SK-N-MC (cell line): ENCODE measurements at regions not wholly inside any gene's neighbourhood (a gene's known extent, or its start where the extent isn't known, plus 50 kb on each side); places are given as distances from the start of the nearest gene placed in this dataset.

Experiments used
- DNase-seq: peaks from one replicate; pipeline ENCODE4 v3.0.0-alpha.2; 2011; ENCODE audit warnings: low read depth, low spot score
- H3K27ac ChIP-seq: fragments of 200-600 bp; sonication (generic); 2 replicates; pipeline ENCODE4 v1.5.1; 2016; ENCODE audit warnings: mixed run types
- H3K36me3 ChIP-seq: fragments of 200-600 bp; sonication (generic); 2 replicates; pipeline ENCODE4 v1.6.1; 2017; ENCODE audit warnings: antibody characterized with exemption, low read length, mixed read lengths; ENCODE audit not compliant: insufficient read depth
- H3K4me3 ChIP-seq: fragments of 200-600 bp; sonication (generic); 2 replicates; pipeline ENCODE4 v1.5.1; 2016
- H3K9ac ChIP-seq: fragments of 200-600 bp; sonication (generic); 2 replicates; pipeline ENCODE4 v1.8.0; 2017; ENCODE audit warnings: mixed run types, mixed read lengths; ENCODE audit not compliant: insufficient read length
- H3K9me3 ChIP-seq: fragments of 200-600 bp; sonication (generic); 2 replicates; pipeline ENCODE4 v1.6.1; 2017; ENCODE audit warnings: low read depth, mild to moderate bottlenecking, antibody characterized with exemption, low read length, moderate library complexity, mixed read lengths
- EZH2 ChIP-seq: fragments of 200-600 bp; sonication (generic); IDR thresholded peaks from one replicate; pipeline ENCODE4 v1.6.1; 2017; ENCODE audit warnings: antibody characterized with exemption
- FOXP2 ChIP-seq: optimal IDR thresholded peaks from 2 replicates; pipeline ENCODE3; 2011; ENCODE audit warnings: mild to moderate bottlenecking, moderate library complexity; ENCODE audit not compliant: insufficient read depth; ENCODE audit errors: extremely low read length, control extremely low read depth
- POLR2AphosphoS5 ChIP-seq: IDR thresholded peaks from 2 replicates; pipeline ENCODE4 v1.6.1; 2012; ENCODE audit warnings: mild to moderate bottlenecking, low read depth, low read length, borderline replicate concordance

DNA sequence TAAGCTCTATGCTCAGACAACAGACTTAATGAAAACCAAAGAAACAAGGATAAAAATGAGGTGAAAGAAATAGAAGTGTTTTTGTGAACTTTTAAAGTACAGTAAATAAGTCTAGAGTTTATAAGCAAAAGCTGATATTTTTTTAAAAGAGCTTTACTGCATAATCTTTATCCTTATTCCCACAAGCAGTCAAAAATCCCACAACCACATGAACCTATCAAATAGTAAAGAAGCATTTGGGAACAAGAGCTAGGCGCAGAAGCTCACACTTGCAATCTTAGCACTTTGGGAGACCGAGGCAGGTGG, 103.8 kb upstream of the TJP1 start:
- H3K27ac ChIP-seq, result no peak overlapping the region
- no peak for DNase-seq
- no peak for TF ChIP-seq POLR2AphosphoS5
- TF ChIP-seq FOXP2, result no peak
- TF ChIP-seq EZH2, result no peak

DNA sequence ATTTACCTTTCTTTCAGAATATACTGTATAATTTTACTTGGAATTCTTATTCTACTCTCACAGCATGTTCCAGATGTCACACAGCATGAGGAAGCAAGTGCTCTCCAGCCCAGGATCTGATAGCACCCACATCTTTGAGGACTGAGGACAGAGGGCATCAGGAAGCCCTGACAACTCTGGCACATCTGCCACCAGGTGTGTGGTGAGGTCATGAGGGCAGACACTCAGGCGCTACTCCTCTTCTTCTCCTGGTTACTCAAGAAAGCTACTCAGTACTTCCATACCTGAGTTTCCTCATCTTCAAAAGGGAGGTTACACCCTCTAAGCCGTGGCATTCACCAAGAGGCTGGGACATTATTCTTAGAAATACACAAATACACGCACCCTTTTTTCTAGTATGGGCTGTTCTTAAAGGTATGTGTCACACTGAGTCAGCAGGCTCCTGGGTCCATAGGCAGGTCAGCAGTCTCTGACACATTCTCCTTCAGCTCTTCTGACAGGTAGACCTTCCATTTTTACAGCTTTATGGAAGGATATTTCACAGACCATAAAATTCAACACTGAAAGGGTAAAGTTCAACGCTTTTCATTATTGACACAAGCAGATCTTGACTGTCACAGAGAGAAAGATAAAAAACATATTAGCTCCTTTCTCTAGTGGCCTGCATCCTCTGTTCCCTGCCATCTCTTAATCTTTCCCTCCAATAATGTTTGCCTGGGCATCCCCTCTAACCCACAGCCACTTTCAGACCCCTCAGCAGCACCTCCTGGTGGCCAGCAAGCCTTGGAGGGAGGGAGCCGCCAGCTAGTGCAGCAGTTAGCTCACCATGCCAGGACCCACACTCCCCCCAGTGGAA, 103.2 kb upstream of the TJP1 start:
- no peak overlapping the region for H3K9ac ChIP-seq
- H3K27ac ChIP-seq, result no peak overlapping the region
- no peak for DNase-seq
- no peaks in the 10 kb centered on the region for H3K9me3 ChIP-seq
- no peaks in the 10 kb centered on the region for H3K36me3 ChIP-seq
- no peak overlapping the region for H3K4me3 ChIP-seq
- no peak for TF ChIP-seq POLR2AphosphoS5
- TF ChIP-seq FOXP2, result no peak
- TF ChIP-seq EZH2, result no peak

More for the DNA sequence above, 103.8 kb upstream of the TJP1 start:
- Histone ChIP-seq H3K4me3 (no peak overlapping the region), H3K9me3 (no peaks in the 10 kb centered on the region), H3K9ac (no peak overlapping the region), H3K36me3 (no peaks in the 10 kb centered on the region)

DNA sequence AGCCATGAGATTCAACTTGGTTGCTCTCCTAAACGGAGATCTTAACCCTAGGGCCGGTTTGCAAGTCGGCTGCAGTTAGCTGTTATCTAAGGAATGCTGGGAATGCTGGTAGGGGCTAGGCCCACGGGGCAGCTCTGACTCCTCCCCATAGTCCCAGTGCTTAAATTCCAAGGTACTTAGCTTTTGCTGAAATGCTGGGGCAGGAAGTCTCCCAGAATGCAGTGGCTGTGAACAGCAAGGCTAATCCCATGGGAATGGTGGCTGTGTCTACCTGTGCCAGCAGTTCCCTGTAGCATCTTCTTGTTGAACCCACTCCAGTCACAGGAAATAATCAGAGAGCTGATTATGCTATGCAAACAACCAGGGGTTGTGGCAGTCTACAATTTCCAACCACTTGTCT, 102.5 kb upstream of the TJP1 start:
- Histone ChIP-seq H3K9me3 (no peaks in the 10 kb centered on the region), H3K9ac (no peak overlapping the region), H3K36me3 (no peaks in the 10 kb centered on the region), H3K27ac (no peak overlapping the region), H3K4me3 (no peak overlapping the region)
- DNase-seq, result no peak
- TF ChIP-seq FOXP2 (no peak), POLR2AphosphoS5 (no peak), EZH2 (no peak)

GRCh38 chr15:29922191-29922590, 99.9 kb upstream of the TJP1 start:
- H3K4me3 ChIP-seq, result no peak overlapping the region
- no peak for DNase-seq
- H3K9me3 ChIP-seq, result no peaks in the 10 kb centered on the region
- TF ChIP-seq EZH2, result no peak
- TF ChIP-seq FOXP2, result no peak
- no peak for TF ChIP-seq POLR2AphosphoS5
- no peak overlapping the region for H3K27ac ChIP-seq
- no peak overlapping the region for H3K9ac ChIP-seq
- H3K36me3 ChIP-seq, result no peaks in the 10 kb centered on the region

DNA sequence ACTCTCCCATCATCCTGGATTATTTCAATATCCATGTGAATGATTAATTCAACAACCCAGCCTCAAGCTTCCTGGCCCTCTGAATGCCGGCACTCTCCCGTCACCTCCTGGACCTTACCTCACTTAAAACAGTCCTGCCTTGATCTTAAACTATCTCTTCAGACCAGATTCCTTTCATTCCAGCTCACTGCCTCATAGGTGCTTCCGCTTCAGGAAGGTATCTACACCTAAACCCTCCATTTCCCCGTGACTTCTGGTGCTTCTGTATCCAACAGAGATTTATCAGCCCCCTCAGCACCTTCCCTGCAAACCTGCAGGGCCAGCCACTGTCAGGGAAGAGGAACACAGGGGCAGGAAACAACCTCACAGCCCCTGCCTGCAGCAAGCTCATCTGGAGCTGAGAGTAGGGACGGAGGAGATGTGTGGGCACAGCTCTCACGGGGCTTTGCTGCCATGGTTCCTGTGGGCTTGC, 98.9 kb upstream of the TJP1 start:
- H3K27ac ChIP-seq, result no peak overlapping the region
- no peak for DNase-seq
- H3K4me3 ChIP-seq, result no peak overlapping the region
- H3K9ac ChIP-seq, result no peak overlapping the region
- H3K36me3 ChIP-seq, result no peaks in the 10 kb centered on the region
- H3K9me3 ChIP-seq, result no peaks in the 10 kb centered on the region
- TF ChIP-seq FOXP2 (no peak), EZH2 (no peak), POLR2AphosphoS5 (no peak)

GRCh38 chr15:29920515-29920914, 98.2 kb upstream of the TJP1 start:
- DNase-seq, result no peak
- no peak for TF ChIP-seq POLR2AphosphoS5
- no peak for TF ChIP-seq FOXP2
- no peak for TF ChIP-seq EZH2
- Histone ChIP-seq H3K4me3 (no peak overlapping the region), H3K36me3 (no peaks in the 10 kb centered on the region), H3K9ac (no peak overlapping the region), H3K27ac (no peak overlapping the region), H3K9me3 (no peaks in the 10 kb centered on the region)

DNA sequence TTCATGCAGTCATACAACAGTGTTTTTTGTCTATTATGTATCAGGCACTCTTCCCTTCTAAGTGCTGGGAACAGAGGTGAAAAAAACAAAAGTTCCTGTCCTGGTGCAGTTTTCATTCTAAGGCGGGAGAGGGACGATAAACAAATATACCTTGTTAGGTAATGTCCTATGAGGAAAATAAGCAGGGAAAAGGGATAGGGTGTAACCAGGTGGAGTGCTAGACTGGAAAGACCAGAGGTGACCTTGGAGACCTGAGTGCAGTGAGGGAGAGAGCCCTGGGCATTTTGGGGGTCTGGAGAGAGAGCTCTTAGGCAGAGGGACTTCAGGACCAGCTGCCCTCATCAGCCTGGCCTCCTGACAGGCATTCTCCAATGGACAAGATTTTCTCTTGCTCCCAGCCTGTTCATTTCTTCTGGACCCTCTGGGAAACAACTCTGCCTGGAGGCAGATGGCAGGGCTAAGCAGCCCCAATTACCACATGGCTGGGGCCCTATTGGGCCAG, 97.2 kb upstream of the TJP1 start:
- no peak for DNase-seq
- Histone ChIP-seq H3K9ac (no peak overlapping the region), H3K4me3 (no peak overlapping the region), H3K36me3 (no peaks in the 10 kb centered on the region), H3K27ac (no peak overlapping the region), H3K9me3 (no peaks in the 10 kb centered on the region)
- TF ChIP-seq FOXP2, result no peak
- no peak for TF ChIP-seq EZH2
- no peak for TF ChIP-seq POLR2AphosphoS5

GRCh38 chr15:29917600-29918597, 95.6 kb upstream of the TJP1 start:
- TF ChIP-seq EZH2 (no peak), POLR2AphosphoS5 (no peak), FOXP2 (no peak)
- DNase-seq, result no peak
- no peaks in the 10 kb centered on the region for H3K36me3 ChIP-seq
- no peak overlapping the region for H3K4me3 ChIP-seq
- H3K9me3 ChIP-seq, result no peaks in the 10 kb centered on the region
- no peak overlapping the region for H3K9ac ChIP-seq
- no peak overlapping the region for H3K27ac ChIP-seq
